ENCODE measurements at regions not wholly inside any gene's neighbourhood (a gene's known extent, or its start where the extent isn't known, plus 50 kb on each side); places are given as distances from the start of the nearest gene placed in this dataset.

DNA sequence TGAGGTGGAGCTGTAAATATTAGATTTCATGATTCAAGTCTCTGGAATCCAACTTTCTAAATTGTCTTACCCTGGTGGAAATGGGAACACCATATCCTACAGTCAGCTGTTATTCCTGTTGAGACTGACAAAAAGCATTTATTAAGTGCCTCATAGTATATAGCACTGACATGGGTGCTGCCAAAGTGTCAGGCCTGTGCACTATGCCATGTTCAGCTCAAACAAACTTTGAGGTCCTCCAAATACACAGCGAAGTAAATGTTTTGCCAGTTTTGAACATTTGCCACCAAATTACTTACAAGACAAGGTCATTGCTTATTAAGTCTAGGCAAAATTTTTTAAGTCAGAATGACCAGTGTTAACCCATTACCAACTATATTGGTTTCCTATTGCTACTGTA lies 162.9 kb upstream of the SLC25A13 start:
- TF ChIP-seq ZFP30 (CRISPR knock-in tag; IDR thresholded peaks at IDR 0.05) (no peak), ARNTL (CRISPR knock-in tag; IDR thresholded peaks at IDR 0.05; ENCODE audit: borderline replicate concordance, low read depth) (no peak), ESRRG (CRISPR knock-in tag; IDR thresholded peaks at IDR 0.05) (no peak), ZFP3 (CRISPR knock-in tag; IDR thresholded peaks at IDR 0.05) (no peak), SNAI2 (CRISPR knock-in tag; IDR thresholded peaks at IDR 0.05) (no peak), ZNF70 (CRISPR knock-in tag; IDR thresholded peaks at IDR 0.05) (no peak), ZC3H10 (CRISPR knock-in tag; IDR thresholded peaks at IDR 0.05) (no peak), TOX (CRISPR knock-in tag; IDR thresholded peaks at IDR 0.05; ENCODE audit: borderline replicate concordance) (no peak)
- TF ChIP-seq, protein P1, sequence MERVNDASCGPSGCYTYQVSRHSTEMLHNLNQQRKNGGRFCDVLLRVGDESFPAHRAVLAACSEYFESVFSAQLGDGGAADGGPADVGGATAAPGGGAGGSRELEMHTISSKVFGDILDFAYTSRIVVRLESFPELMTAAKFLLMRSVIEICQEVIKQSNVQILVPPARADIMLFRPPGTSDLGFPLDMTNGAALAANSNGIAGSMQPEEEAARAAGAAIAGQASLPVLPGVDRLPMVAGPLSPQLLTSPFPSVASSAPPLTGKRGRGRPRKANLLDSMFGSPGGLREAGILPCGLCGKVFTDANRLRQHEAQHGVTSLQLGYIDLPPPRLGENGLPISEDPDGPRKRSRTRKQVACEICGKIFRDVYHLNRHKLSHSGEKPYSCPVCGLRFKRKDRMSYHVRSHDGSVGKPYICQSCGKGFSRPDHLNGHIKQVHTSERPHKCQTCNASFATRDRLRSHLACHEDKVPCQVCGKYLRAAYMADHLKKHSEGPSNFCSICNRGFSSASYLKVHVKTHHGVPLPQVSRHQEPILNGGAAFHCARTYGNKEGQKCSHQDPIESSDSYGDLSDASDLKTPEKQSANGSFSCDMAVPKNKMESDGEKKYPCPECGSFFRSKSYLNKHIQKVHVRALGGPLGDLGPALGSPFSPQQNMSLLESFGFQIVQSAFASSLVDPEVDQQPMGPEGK (CRISPR knock-in tag; IDR thresholded peaks at IDR 0.05; ENCODE audit: borderline replicate concordance): no peak
